IPS DF 19.7 (cell line): ENCODE measurements at regions not wholly inside any gene's neighbourhood (a gene's known extent, or its start where the extent isn't known, plus 50 kb on each side); places are given as distances from the start of the nearest gene placed in this dataset.
"Not testable (repeated sequence)": the region's sequence is repeated elsewhere in the genome, so short reads cannot be mapped to it uniquely, and the experiment has no call there.

Source experiments
- DNase-seq: peaks from one replicate; pipeline ENCODE4 v3.0.0-alpha.2; 2013; ENCODE audit warnings: low read depth, low spot score

DNA sequence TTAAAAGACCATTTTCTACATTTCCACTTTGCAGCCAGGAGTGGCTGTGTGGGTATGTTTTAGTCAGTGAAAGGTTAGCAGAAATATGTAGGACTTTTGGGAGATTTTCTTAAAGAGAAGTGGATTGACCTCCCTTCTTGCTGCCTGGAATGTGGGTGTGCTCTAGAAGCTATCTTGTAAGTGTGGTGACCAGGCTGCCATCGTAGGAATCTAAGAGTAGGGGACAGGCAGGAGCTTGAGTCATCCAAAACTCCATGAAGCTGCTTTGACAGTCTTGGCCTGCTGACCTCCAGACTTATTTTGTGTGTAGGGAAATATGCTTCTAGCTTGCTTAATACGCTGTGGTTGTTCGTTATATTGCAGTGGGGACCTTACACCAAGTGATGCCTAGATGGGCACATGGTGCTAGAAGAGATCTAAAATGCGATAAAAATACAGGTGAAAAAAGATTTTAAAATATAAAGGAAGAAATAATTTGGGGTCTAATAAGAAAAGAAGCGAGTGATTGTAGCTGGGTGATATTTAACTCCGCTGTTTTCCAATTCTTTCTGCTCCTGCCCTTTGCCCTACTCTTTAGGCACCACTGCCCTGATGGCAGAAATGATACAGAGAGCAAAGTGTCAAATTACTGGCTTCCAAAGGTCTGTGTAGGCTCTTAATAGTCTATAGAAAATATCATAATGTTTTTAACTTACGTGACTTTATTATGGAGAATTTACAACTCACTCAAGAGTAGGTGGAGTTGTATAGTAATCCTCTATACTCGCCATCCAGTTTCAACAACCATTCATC is 298.2 kb upstream of the ZNF608 start:
- no peak for DNase-seq

DNA sequence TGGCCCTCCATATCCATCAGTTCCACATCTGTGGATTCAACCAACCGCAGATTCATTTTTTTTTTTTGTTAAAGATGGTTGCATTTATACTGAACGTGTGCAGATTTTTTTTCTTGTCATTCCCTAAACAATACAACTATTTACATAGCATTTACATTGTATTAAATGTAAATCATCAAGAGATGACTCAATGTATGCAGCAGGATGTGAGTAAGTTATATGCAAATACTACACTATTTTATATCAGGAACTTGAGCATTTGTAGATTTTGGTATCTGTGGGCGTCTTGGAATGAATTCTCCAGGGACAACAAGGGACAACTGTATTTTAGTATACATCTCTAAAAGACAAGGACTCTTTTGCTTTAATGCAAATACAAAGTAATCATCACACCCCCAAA is 299.2 kb upstream of the ZNF608 start:
- no peak for DNase-seq

- DNase-seq: no peak
These were observed 300.4 kb upstream of the ZNF608 start for GRCh38 chr5:125046838-125047237.

DNA sequence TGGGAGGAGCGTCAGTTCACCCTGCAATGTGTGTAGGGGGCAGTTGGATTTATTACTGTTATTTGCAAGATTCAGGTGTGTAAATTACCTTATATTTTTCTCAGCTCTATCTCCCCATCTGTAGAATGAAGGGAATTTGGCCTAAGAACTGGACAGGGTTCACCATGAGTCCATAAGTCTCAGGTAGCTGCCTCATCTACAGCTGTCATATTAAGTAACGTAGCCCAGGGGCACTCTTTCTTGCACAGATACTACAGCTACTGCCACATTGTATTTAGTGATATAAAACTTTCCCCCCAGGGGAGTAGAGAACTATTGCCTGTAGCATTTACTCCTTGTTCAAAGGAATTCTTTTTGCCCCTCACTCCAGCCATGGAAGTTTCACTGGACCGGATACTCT is 301.4 kb upstream of the ZNF608 start:
- DNase-seq: no peak

DNA sequence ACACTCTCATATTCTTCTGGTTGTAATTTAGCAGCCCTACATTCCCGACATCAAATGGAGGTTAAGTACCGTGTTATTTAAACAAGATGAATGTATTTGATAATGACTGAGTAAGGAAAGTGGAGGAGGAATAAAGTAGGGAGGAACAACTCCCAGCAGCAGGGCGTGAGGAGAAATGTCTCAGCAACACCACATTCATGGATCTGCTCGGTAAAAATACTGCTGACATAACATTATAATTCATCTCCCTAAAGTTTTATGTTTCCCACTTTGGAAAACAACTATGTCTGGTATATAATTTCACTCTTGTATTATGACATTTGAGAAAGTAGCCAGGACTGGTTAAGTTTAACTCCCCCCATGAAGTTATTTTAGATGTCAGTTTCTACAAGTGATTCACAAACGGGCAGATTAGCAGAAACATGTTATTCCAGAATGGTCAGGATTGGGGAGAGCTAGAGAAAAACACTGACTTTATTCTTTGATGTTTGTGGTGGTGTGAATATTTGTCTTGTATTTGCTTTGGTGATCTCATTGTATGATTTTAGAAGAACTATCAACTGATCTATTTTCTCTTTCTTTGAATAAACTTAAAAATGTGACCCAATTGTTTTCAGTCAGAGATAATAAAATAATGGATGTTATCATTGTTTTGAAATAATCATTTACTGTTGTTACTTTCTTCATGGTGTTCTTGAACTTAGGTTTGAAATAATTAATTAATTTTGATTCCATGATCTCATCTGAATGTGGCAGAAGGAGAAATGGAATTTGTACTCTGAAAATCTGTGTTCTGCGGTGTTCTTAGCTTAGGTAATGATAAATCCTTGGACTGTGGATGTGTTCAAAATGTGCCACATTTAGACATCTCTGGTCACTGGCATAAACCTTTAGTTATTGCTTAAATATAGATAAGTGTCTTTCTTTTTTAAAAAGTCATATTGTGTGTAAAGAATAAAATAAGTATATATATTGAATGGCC is 303.6 kb upstream of the ZNF608 start:
- DNase-seq: no peak

GRCh38 chr5:125050926-125051325 is 304.5 kb upstream of the ZNF608 start:
- no peak for DNase-seq

- DNase-seq: no peak
These were observed 306.1 kb upstream of the ZNF608 start for GRCh38 chr5:125052584-125052983.

GRCh38 chr5:125053179-125053578 is 306.7 kb upstream of the ZNF608 start:
- no peak for DNase-seq

DNA sequence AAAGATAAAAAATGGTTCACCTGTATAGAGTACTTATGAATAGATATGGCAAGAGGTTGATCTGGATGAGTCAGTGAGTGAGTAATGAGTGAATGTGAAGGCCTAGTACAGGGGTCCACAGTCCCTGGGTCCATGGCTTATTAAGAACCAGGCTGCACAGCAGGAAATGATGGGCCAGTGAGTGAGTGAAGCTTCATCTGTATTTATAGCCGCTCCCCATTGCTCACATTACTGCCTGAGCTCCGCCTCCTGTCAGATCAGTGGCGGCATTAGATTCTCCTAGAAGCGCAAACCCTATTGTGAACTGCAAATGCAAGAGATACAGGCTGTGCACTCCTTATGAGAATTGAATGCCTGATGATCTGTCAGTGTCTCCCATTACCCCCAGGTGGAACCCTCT is 307.7 kb upstream of the ZNF608 start:
- no peak for DNase-seq

GRCh38 chr5:125056671-125057485 is 310.4 kb upstream of the ZNF608 start:
- DNase-seq: peak; percentile 25

DNA sequence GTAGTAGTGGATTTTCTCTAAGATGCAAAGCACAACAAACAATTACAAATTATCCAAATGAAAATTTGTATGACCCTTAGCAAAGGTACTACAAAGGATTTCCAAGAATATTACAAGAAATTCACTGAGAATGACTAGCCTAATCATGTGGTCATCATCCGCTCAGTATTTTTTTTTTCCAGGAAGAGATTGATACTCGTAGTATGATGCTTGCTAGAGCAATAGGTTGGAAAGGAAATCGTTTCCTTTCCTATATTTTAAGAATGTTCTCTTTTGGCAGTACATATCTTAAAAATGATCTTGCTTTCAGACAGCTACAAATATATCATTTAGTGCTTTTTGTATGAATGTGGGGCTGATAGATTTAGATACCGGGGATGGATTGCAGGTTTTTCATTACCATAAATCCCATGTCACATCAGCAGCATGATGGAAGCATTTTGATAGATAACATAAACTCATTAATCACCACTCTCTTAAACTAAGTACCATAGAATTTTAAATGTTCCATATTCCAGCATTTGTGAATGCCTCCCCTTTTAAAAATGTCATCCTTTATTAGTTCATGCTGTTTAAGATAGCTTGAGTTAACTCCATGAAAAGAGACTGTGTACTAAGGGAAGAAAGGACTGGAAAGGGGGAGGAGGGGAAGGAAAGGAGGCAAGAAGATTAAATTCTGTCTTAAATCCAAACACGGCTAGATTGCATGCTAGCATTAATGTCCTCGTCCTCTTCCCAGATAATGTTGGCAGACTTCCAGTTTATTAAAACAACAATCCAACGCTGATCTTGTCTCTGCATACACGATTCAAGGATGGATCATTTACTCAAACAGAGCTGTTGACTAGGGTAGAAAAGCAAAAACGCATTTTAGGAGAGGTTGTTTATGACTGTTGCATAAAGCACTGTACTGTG is 311.7 kb upstream of the ZNF608 start:
- no peak for DNase-seq

- no peak for DNase-seq
These were observed 313.0 kb upstream of the ZNF608 start for GRCh38 chr5:125059255-125060002.

DNA sequence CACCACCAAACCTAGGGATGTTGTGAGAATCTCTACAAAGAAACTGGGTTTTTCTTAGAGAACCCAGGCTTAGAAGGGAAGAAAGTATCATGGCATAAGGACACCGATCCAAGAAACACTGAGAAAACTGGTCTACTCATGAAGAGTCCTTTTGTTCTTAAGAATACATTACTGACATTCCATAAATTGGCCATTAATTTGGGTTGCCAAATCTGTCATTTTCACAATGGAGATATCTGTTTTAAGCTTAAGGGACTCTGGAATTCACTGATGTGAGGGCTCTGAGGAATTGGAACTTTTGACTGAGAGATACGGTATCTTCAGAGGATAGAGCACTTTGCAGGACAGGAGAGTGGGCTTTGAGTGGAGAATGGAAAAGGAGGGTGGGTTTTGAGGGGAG is 315.3 kb upstream of the ZNF608 start:
- DNase-seq: no peak

- DNase-seq: no peak
These were observed 318.4 kb upstream of the ZNF608 start for GRCh38 chr5:125064621-125065438.

DNA sequence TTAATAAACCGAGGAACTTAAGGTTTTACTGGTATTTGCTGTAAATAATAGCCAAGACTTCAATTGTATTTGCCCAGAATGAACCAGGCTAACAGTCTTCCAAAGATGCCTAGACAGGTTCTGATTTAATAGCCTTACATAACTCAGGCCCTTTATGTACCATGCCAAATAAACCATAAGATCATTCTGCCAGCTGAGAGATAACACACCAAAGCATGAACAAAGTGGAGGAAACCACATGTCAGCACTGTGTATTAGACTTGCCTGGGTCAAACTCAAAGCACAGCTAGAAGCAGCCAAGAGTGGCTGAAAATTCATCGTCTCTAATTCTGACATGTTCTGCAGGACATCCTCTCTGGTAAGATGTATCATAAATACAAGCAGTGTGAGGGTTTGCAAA is 319.3 kb upstream of the ZNF608 start:
- no peak for DNase-seq

DNA sequence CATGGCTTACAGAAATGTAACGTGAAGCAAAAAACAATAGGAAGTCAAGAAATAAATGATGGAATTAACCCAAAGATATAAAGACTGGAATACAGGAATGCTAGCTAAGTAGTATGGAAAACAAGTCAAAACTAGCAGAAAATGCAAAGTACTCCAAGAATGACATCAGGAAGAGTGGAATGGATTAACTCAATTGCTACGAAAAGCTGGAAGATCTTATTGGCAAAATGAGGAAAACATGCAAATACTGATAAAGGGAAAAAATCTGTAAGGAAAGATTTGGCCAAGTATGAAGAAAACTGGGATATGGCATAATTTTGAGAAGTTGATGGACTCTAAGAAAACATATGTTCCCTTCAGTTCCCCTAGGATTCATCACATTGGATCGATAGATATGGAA is 324.5 kb upstream of the ZNF608 start:
- DNase-seq: no peak

- DNase-seq: no peak
These were observed 326.7 kb upstream of the ZNF608 start for GRCh38 chr5:125073090-125073489.

DNA sequence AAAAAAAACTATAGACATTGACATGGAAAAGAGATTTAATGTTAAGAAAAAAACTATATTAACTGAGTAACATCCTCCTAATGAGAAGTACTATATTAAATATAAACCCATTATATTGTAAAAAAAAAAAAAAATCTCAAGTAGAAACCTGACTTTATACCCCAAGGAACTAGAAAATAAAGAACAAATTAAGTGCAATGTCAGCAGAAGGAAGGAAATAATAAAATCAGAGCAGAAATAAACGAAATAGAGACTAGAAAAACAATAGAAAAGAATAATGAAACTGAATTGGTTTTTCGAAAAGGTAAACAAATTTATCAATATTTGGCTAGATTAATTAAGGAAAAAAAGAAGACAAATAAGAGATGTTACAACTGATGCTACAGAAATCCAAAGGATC is 329.1 kb upstream of the ZNF608 start:
- DNase-seq: no peak

GRCh38 chr5:125079028-125079427 is 332.6 kb upstream of the ZNF608 start:
- DNase-seq: not testable (repeated sequence)
